HCT116 (cell line): ENCODE measurements at regions not wholly inside any gene's neighbourhood (a gene's known extent, or its start where the extent isn't known, plus 50 kb on each side); places are given as distances from the start of the nearest gene placed in this dataset.

ENCODE experiments used
- ATAC-seq: fragments of 200-7000 bp; cut with Tn5 transposase; 2 replicates; pipeline ENCODE4 v1.9.1; 2020; ENCODE audit warnings: mild to moderate bottlenecking, moderate library complexity
- BruUV-seq: library from RNA; stranded (reverse); fragments of 400-500 nt; replicated peaks from 2 replicates; lab custom pipeline; 2021; lab: Mats Ljungman, UMichigan
- CTCF ChIA-PET: fragments of 300-600 bp; sonication (Branson Sonifier 250); formaldehyde crosslinking; loops from one replicate; lab custom pipeline; 2021; ENCODE audit warnings: antibody characterized with exemption; lab: Charles Lee
- POLR2A ChIA-PET: fragments of 300-600, 350-600 bp; sonication (Branson Sonifier 250); formaldehyde crosslinking; loops from one replicate; lab custom pipeline; 2021; ENCODE audit warnings: antibody characterized with exemption; lab: Charles Lee
- RAD21 ChIA-PET, 2 experiments: fragments of 300-600 bp; sonication (Branson Sonifier 250); formaldehyde crosslinking; loops; one replicate each; lab custom pipeline; 2023; ENCODE audit warnings: low total read pairs in 2 of 2; ENCODE audit not compliant: uncharacterized antibody in 2 of 2, unreplicated experiment in 2 of 2, low non-redundant PET in 1 of 2; lab: Charles Lee
- DNase-seq: peaks from one replicate; pipeline ENCODE4 v3.0.0-alpha.2; 2010; ENCODE audit warnings: low read depth, low spot score
- H2AFZ ChIP-seq: fragments of 200-600 bp; shearing (Covaris generic), sonication (generic); 2 replicates; pipeline ENCODE4 v1.6.1; 2017; ENCODE audit warnings: low read depth, mixed run types, mixed read lengths, antibody characterized with exemption, low read length; ENCODE audit not compliant: poor library complexity, severe bottlenecking
- H3K27ac ChIP-seq: 2 replicates; pipeline ENCODE4 v1.5.1; 2012; ENCODE audit warnings: low read depth, low read length
- H3K27me3 ChIP-seq: fragments of 200-600 bp; sonication (generic); 2 replicates; pipeline ENCODE4 v1.6.1; 2016; ENCODE audit warnings: mixed run types, low read length, mixed read lengths; ENCODE audit not compliant: insufficient read depth
- H3K36me3 ChIP-seq, 2 experiments: fragments of 200-500 bp in 1 of 2; fragments of 200-600 bp in 1 of 2; sonication (Bioruptor generic) in 1 of 2; sonication (generic) in 1 of 2; 2 replicates each; pipeline versions ENCODE4 v1.5.1 to v1.6.1; 2014 to 2016; ENCODE audit warnings: low read length in 2 of 2, inconsistent platforms in 1 of 2, mixed read lengths in 1 of 2, mixed run types in 1 of 2; ENCODE audit not compliant: insufficient read depth in 2 of 2, control insufficient read depth in 1 of 2
- H3K4me1 ChIP-seq, 2 experiments: fragments of 200-600 bp in 1 of 2; sonication (generic) in 1 of 2; 2 replicates each; pipeline versions ENCODE4 v1.5.1 to v1.6.1; 2012 to 2017; ENCODE audit warnings: low read length in 2 of 2, inconsistent platforms in 1 of 2, mild to moderate bottlenecking in 1 of 2, mixed read lengths in 1 of 2, mixed run types in 1 of 2, moderate library complexity in 1 of 2; ENCODE audit not compliant: insufficient read depth in 2 of 2, control insufficient read depth in 1 of 2
- H3K4me2 ChIP-seq: fragments of 200-600 bp; sonication (generic); 2 replicates; pipeline ENCODE4 v1.6.1; 2017; ENCODE audit warnings: mixed run types, low read length, mixed read lengths
- H3K4me3 ChIP-seq, 2 experiments: fragments of 200-600 bp in 1 of 2; sonication (generic) in 1 of 2; replicated peaks in 1 of 2; 2 replicates each; pipeline ENCODE4 v1.5.1; 2011 to 2016; ENCODE audit warnings: low read length in 2 of 2, control low read depth in 1 of 2, low read depth in 1 of 2, mild to moderate bottlenecking in 1 of 2, mixed read lengths in 1 of 2, mixed run types in 1 of 2
- H3K79me2 ChIP-seq: fragments of 200-600 bp; sonication (generic); 2 replicates; pipeline ENCODE4 v1.6.1; 2017; ENCODE audit warnings: mild to moderate bottlenecking, mixed run types, low read length, moderate library complexity, mixed read lengths; ENCODE audit not compliant: insufficient read depth
- H3K9ac ChIP-seq: fragments of 200-600 bp; sonication (generic); 2 replicates; pipeline ENCODE4 v1.6.1; 2016; ENCODE audit warnings: low read length, mixed read lengths
- H3K9me2 ChIP-seq: fragments of 200-600 bp; sonication (generic), shearing (Covaris generic); 2 replicates; pipeline ENCODE4 v1.6.1; 2017; ENCODE audit warnings: mixed run types, mild to moderate bottlenecking, moderate library complexity; ENCODE audit not compliant: insufficient read depth
- H3K9me3 ChIP-seq, 2 experiments: fragments of 200-500 bp in 1 of 2; fragments of 200-600 bp in 1 of 2; sonication (Bioruptor generic) in 1 of 2; sonication (generic) in 1 of 2; 2 replicates each; pipeline ENCODE4 v1.6.1; 2014 to 2017; ENCODE audit warnings: low read length in 2 of 2, mixed read lengths in 2 of 2, inconsistent platforms in 1 of 2, low read depth in 1 of 2, mild to moderate bottlenecking in 1 of 2, mixed run types in 1 of 2, moderate library complexity in 1 of 2; ENCODE audit not compliant: control insufficient read depth in 1 of 2, insufficient read depth in 1 of 2
- H4K20me1 ChIP-seq: fragments of 200-600 bp; sonication (generic), shearing (Covaris generic); 2 replicates; pipeline ENCODE4 v1.6.1; 2017; ENCODE audit warnings: mixed run types, mild to moderate bottlenecking, moderate library complexity; ENCODE audit not compliant: insufficient read depth
- ATF3 ChIP-seq: IDR thresholded peaks from 2 replicates; pipeline ENCODE4 v1.6.1; 2012
- CEBPB ChIP-seq: IDR thresholded peaks from 2 replicates; pipeline ENCODE4 v1.6.1; 2012; ENCODE audit warnings: low read depth
- CTCF ChIP-seq, 3 experiments: fragments of 200-600 bp in 1 of 3; sonication (generic) in 1 of 3; IDR thresholded peaks in 2 of 3; conservative IDR thresholded peaks in 1 of 3; 2 replicates each; pipeline ENCODE4 v1.5.1; 2012 to 2017; ENCODE audit warnings: low read depth in 2 of 3, low read length in 2 of 3, antibody characterized with exemption in 1 of 3, borderline replicate concordance in 1 of 3, control low read depth in 1 of 3, mild to moderate bottlenecking in 1 of 3, mixed read lengths in 1 of 3, mixed run types in 1 of 3, moderate library complexity in 1 of 3; ENCODE audit not compliant: insufficient read depth in 1 of 3
- EGR1 ChIP-seq: IDR thresholded peaks from 2 replicates; pipeline ENCODE4 v1.6.1; 2012; ENCODE audit warnings: low read depth
- ELF1 ChIP-seq: IDR thresholded peaks from 2 replicates; pipeline ENCODE4 v1.6.1; 2012; ENCODE audit warnings: low read depth, borderline replicate concordance
- EZH2 ChIP-seq: fragments of 200-600 bp; sonication (generic); IDR thresholded peaks from 2 replicates; pipeline ENCODE4 v1.6.1; 2017; ENCODE audit warnings: antibody characterized with exemption, mixed run types
- EZH2phosphoT487 ChIP-seq: fragments of 200-600 bp; IDR thresholded peaks from 2 replicates; pipeline ENCODE4 v1.6.1; 2018; ENCODE audit warnings: antibody characterized with exemption, borderline replicate concordance
- FOSL1 ChIP-seq: IDR thresholded peaks from 2 replicates; pipeline ENCODE4 v1.6.1; 2012; ENCODE audit warnings: low read depth
- POLR2A ChIP-seq: IDR thresholded peaks from 2 replicates; pipeline ENCODE4 v1.7.0; 2011; ENCODE audit warnings: borderline replicate concordance; ENCODE audit not compliant: insufficient read depth, insufficient read length; ENCODE audit errors: extremely low read depth
- POLR2AphosphoS5 ChIP-seq: IDR thresholded peaks from 2 replicates; pipeline ENCODE4 v1.6.1; 2011; ENCODE audit warnings: mild to moderate bottlenecking, low read depth, low read length, moderate library complexity
- RAD21 ChIP-seq: IDR thresholded peaks from 2 replicates; pipeline ENCODE4 v1.6.1; 2012; ENCODE audit warnings: low read depth, mild to moderate bottlenecking
- SP1 ChIP-seq: IDR thresholded peaks from 2 replicates; pipeline ENCODE4 v1.6.1; 2012; ENCODE audit warnings: low read depth
- intact Hi-C: fragments of 100-400 bp; cut with micrococcal nuclease; formaldehyde crosslinking; loops from 2 replicates; pipeline ENCODE4 v1.10.0; 2022

- TF ChIP-seq SP1 (no peak), CTCF (IDR thresholded peaks at IDR 0.05 in 2 of 3, conservative IDR thresholded peaks at IDR 0.05 in 1 of 3; ENCODE audit: borderline replicate concordance in 1 of 3, insufficient read depth in 1 of 3, low read depth in 2 of 3, low read length in 2 of 3) (no peak), EZH2phosphoT487 (no peak), RAD21 (no peak), EZH2 (no peak), ATF3 (no peak), CEBPB (no peak), ELF1 (no peak), FOSL1 (no peak), POLR2AphosphoS5 (no peak), EGR1 (no peak), POLR2A (no peak)
- no peaks in the 10 kb centered on the region for H3K9me2 ChIP-seq
- no peak overlapping the region for H3K9ac ChIP-seq
- H3K27ac ChIP-seq = no peak overlapping the region
- H3K4me2 ChIP-seq = no peak overlapping the region
- no peaks in the 10 kb centered on the region for H3K4me1 ChIP-seq
- RAD21 ChIA-PET = no interaction called here
- no peaks in the 10 kb centered on the region for H4K20me1 ChIP-seq
- DNase-seq = no peak
- intact Hi-C loops = loop anchor here (10.0 kb wide), 1 partner anchor 859 kb away; no protein-coding TSS in a partner anchor
- H3K27me3 ChIP-seq = no peaks in the 10 kb centered on the region
- no peak for ATAC-seq
- POLR2A ChIA-PET = no interaction called here
- H3K9me3 ChIP-seq = no peaks in the 10 kb centered on the region
- H3K4me3 ChIP-seq = no peak overlapping the region
- no peaks in the 10 kb centered on the region for H3K79me2 ChIP-seq
- no peak overlapping the region for H2AFZ ChIP-seq
- no TSS peak for BruUV-seq
- no peaks in the 10 kb centered on the region for H3K36me3 ChIP-seq
- CTCF ChIA-PET = no interaction called here
Measured at GRCh38 chr4:142983589-142983988, 137.5 kb upstream of the INPP4B start.
